ENCODE measurements at regions not wholly inside any gene's neighbourhood (a gene's known extent, or its start where the extent isn't known, plus 50 kb on each side); places are given as distances from the start of the nearest gene placed in this dataset.

- no peak for TF ChIP-seq ZBTB11 (CRISPR knock-in tag; IDR thresholded peaks at IDR 0.05)
- no peak for TF ChIP-seq ZNF24 (IDR thresholded peaks at IDR 0.05)
- TF ChIP-seq BCL11A (IDR thresholded peaks at IDR 0.05; ENCODE audit: low read depth, low read length) = peak; percentile 80
- 0 out of 2 replicates have a peak, but pooled peaks have one; percentile 25 for TF ChIP-seq PKNOX1 (IDR thresholded peaks at IDR 0.05)
- no peak for TF ChIP-seq PML (IDR thresholded peaks at IDR 0.05; ENCODE audit: low read length)
- peak; percentile 71 for TF ChIP-seq RELB (IDR thresholded peaks at IDR 0.05; ENCODE audit: low read depth)
- no peak for TF ChIP-seq CEBPZ (IDR thresholded peaks at IDR 0.05; ENCODE audit: low read depth, low read length)
- 0 out of 4 replicates have a peak, but pooled peaks of 1 of the 2 experiments have one; percentile 8 for TF ChIP-seq CEBPB (IDR thresholded peaks at IDR 0.05; ENCODE audit: borderline replicate concordance in 1 of 2, low read depth in 2 of 2, low read length in 2 of 2)
- TF ChIP-seq ASH2L (IDR thresholded peaks at IDR 0.05; ENCODE audit: borderline replicate concordance, low read depth) = no peak
- TF ChIP-seq BACH1 (IDR thresholded peaks at IDR 0.05; ENCODE audit: borderline replicate concordance) = peak; percentile 24; the same call in 1 of the 2 replicates
- TF ChIP-seq EZH2 (IDR thresholded peaks at IDR 0.05; ENCODE audit: borderline replicate concordance, control insufficient read depth, low read depth, low read length) = no peak
- no peak for TF ChIP-seq ZSCAN29 (IDR thresholded peaks at IDR 0.05)
- TF ChIP-seq IKZF2 (IDR thresholded peaks at IDR 0.05) = peak; percentile 82 to 85; a peak in 3 of 4 replicates
- no peak for TF ChIP-seq ATF3 (IDR thresholded peaks at IDR 0.05; ENCODE audit: borderline replicate concordance, extremely low read depth, low read depth, low read length)
- no peak for TF ChIP-seq SMAD5 (IDR thresholded peaks at IDR 0.05; ENCODE audit: low read depth)
- TF ChIP-seq USF2 (IDR thresholded peaks at IDR 0.05; ENCODE audit: borderline replicate concordance, low read depth, low read length) = no peak
- no peak for TF ChIP-seq ESRRA (IDR thresholded peaks at IDR 0.05; ENCODE audit: low read length)
These were observed 141.1 kb upstream of the SAMSN1 start (continued) for GRCh38 chr21:14687268-14687625.
